ENCODE measurements at regions not wholly inside any gene's neighbourhood (a gene's known extent, or its start where the extent isn't known, plus 50 kb on each side); places are given as distances from the start of the nearest gene placed in this dataset.

DNA sequence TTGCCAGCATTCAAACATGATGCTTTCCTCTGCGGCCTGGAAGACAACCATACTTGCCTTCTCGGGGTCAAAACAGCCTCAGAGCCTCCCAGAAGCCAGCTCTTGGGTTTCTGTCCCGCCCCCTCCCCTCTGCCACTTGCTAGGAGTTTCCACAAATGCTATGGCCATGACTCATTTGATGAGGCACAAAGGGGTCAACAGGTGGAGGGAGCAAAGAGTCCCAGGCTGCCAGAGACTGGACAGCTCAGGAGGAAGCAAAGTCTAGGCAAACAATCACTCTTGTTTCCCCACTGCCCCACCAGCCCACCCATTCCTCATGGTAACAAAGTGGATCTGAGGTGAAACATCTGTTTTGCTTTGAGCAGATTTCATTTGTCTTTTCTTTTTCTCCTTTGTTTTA, 551.1 kb downstream of the TNS1 start:
- FAIRE-seq: no peak
- DNase-seq (ENCODE audit: low spot score): peak; percentile 73

DNA sequence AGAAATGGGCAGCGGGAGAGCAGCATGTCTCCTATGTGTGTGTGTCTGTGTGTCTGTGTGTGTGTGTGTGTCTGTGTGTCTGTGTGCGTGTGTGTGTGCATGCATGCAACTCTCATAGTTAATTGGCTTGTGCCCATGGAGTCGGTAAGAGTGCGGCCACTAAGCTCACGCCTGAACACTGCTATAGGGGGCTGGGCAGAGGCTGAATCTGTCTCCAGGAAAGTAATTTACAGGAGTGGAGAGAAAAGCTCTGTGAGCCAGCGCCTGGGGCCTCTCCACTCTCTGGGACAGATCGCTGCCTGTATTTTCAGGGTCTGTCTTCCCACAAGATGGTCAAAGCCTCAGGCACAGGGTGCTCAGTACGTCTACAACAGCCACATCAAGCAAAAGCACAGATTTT, 553.4 kb downstream of the TNS1 start:
- FAIRE-seq (peak; percentile 23), DNase-seq (ENCODE audit: low spot score) (no peak)

DNA sequence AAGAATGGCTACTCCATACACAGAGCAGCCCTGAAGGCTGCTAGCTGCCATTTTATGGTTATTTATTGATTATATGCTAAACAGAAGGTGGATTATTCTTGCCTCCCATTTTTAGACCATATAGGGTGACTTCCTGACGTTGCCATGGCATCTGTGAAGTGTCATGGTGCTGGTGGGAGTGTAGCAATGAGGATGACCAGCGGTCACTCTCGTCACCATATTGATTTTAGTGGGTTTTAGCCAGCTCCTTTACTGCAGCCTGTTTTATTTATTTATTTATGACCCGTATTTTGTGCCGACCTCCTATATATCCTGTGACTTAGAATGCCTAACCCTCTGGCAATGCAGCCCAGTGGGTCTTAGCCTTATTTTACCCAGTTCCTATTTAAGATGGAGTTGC, 553.9 kb downstream of the TNS1 start:
- FAIRE-seq (no peak), DNase-seq (ENCODE audit: low spot score) (no peak)

DNA sequence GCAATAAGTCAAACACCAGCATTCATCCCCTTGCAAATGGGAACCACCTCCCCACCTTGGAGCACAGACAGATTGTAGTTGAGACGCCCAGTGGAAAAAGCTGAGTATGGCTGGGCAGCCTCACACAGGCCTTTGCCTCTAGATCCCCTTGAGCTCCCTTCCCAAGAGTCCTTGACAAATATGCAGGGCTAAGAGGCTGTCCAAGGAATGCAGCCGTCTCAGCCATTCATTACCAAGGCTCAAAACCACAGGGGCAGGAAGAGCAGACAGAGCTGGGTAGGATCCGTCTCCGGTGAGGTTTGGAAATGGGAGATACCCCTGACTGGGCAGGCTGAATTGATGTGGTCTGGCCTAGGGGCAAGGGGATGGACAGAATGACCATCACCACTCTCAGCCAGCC, 557.1 kb downstream of the TNS1 start:
- DNase-seq (ENCODE audit: low spot score): no peak
- no peak for FAIRE-seq

DNA sequence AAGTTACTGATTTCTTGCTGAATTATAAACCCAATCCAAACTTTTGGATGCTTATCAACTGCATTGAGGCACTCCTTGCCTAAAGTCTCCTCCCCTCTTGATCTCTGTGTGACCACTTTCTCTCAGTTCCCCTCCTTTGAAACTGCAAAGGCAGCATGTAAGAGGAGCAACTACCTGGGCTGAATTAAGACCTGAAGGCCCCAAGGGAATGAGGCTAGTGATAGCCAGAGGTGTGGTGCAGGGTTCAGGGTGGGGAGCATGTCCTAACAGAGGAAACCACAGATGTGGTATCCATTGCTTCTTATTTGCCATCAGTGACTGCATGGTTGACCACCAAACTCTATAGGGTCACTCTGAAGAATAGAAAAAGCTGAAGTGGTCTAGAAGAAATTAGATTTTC, 557.9 kb downstream of the TNS1 start:
- FAIRE-seq (no peak), DNase-seq (ENCODE audit: low spot score) (no peak)

DNA sequence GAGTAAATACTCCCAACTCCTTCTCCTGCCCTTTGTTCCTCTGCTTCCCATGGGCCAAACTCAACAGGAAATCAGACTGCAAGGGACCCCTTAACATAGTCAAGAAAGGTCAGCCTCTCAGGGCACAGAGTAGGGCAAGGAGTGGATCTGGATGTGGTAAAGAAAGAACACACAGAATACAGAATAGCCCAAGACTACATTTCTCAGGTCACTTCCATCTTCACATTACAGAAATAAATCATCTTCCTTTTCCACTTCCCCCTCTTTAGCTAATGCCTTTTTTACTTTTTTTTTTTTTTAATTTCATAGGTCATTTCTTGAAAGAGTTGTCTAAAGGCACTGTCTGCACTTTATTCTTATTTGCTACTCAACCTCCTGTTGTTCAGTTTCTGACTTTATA, 558.3 kb downstream of the TNS1 start:
- no peak for DNase-seq (ENCODE audit: low spot score)
- no peak for FAIRE-seq

DNA sequence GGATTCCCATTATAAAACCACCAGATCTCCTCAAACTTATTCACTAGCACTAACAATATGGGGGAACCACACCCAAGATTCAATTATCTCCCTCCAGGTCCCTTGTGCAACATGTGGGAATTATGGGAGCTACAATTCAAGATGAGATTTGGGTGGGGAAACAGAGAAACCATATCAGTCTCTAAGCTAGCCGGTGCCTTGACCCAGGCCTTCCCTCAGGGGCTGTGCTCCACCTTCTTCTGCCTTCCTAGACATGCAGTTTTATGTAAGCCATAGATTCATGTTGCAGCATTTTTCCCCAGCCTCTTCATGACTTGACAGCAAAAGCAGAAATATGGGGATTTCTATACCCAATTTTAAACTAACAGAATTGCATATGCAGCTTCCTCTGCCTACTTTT, 559.2 kb downstream of the TNS1 start:
- DNase-seq (ENCODE audit: low spot score): no peak
- no peak for FAIRE-seq

DNA sequence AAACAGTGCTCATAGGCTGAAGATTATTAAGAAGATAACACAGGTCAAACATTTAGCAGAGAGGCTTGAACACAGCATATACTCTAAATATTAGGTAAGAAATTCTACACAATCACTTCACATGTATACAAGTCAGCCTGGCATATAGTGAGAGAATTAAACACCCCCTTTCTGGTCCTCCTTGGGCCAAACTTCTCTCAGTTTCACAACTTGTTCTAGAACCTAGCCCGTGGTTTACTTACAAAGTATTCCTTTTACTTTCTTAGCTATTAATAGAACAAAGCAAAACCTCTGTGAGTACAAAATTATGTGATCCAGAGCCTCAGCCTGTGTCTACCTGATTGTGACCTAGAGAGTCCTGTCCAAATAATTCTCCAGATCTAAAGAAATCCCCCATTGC, 562.8 kb downstream of the TNS1 start:
- FAIRE-seq (no peak), DNase-seq (ENCODE audit: low spot score) (no peak)

DNA sequence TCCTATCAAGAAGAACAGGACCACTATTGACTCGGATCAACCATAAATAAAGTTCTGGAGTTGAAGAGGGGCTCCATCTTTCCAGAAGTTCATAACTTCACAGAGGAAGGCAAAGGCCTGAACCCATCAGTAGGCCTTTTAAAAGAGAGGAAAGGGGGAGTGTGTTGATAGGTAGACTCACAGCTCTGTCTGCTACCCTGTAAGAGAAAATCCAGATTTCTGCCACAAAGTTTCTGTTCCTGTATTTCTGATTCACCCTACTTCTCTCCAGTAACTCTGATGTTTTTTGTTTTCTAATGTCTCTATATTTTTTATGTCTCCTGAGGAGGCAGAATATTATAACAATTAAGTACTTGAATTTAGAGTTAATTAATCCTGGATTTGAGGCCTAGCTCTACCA, 564.0 kb downstream of the TNS1 start:
- DNase-seq (ENCODE audit: low spot score) (no peak), FAIRE-seq (no peak)

DNA sequence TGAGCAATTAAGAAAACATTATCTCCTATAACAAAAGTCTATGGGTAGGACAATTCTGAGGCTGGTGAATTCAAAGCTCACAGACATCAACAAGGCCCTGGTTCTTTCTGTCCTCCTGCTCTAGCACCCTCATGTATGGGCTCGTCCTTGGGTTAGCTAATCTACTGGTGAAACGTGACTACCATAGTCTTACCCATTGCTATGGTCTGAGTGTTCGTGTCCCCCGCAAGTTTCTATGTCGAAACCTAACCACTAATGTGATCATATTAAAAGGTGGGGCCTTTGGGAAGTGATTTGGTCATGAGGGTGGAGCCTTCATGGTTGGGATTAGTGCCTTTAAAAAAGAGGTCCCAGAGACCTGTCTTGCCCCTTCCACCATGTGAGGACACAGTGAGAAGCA, 564.7 kb downstream of the TNS1 start:
- no peak for DNase-seq (ENCODE audit: low spot score)

DNA sequence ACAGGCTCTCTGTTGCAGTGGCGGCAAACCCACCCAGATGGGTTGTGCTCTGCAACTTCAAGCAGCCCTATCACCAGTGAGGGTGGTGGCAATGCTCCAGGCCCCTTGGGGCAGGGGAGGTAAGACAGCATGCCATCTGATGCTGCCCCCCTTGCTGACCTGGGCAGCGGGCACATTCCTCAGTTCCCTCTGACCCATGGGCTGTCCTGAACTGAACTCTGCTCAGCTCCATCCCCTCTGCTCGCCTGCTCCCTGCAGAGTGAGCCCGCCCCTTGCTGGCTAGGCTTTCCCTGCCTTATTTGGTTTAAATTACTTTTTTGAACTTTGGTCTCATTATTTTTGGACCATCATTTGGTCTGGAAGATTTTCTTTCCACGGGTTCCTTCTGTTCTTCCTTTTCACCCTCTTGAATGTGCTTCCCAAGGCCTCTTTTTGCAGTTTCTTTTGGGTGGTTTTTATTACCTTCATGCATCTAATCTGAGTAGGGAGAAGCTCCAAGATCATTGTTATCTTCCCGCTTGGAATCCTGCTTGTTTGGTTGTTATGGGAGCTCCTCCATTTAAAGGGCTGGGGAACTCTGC, 565.4 kb downstream of the TNS1 start:
- DNase-seq (ENCODE audit: low spot score): no peak
- no peak for FAIRE-seq

More for the DNA sequence above, 564.7 kb downstream of the TNS1 start:
- FAIRE-seq: no peak

DNA sequence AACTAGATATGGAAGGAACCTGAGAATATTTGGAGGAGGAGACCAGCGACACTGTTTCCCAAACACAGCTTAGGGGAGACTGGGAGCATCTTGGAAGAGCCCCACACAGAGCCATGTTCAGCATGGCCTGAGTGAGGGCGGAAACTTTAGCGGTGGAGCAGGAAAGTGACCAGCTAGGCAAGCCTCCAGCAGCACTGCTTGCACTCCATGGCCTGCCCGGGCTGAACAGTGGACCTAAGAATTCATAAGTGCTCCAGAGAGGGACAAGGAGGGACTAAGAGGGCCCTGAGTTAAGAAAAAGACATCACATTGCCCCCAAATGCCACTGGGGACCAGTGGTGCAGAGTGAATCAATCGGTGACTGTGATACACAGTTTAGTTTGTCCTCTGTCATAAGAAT, 566.4 kb downstream of the TNS1 start:
- FAIRE-seq: no peak
- DNase-seq (ENCODE audit: low spot score): no peak

DNA sequence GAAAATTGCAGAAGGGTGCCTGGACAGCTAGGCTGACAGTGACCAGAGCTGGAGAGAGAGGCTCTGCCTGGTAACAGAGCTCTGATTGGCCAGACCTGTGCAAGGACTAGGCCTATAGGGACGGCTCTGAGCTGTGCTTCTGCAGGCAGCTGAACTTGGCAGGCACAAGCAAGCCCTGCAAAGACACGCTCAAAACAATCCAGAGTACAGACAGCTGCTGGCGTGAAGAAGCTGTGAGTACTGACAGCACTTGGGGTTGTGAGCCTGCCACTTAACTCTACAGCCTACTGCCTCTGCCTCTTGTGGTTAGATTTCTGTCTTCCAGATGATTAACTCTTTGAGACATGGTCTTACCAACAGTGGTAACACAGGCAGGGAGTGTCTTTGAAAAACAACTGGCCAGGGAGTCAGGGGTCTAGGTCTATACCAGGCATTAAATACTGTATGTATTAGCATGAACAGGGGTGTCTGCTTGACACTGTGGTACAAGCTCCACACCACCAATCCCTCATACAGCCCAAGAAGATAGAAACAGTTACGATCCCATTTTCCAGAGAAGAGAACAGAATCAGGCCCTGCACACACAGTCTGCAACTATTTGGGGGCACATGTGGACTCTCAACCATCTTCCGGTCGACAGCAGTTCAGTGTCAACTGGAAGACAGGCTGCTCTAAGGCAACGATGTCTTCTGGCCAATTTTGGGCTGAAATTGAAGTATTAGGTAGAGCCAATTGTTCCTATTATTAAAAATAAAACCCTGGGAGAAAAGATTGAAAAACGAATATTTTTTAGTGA, 568.4 kb downstream of the TNS1 start:
- FAIRE-seq (no peak), DNase-seq (ENCODE audit: low spot score) (peak; percentile 93)

DNA sequence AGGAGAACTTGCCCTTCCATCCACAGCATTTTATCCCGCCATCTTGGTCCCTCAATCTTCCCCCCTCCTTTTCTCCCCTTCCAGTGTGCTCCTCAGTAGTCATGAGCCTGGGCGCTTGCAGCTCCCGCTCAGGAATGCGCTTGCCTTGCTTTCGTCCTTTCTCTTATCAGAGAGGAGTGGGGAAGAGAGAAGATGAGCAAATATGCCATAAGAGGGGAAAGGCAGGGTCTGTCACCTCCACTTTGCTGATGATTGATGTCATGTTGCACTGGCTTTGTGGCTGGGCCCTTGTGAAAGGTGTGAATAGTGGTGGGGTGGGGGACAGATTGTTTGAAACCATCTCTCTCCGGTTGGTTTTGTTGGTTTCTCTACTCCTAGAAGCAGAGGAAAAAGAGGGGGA, 569.3 kb downstream of the TNS1 start:
- DNase-seq (ENCODE audit: low spot score) (no peak), FAIRE-seq (no peak)

DNA sequence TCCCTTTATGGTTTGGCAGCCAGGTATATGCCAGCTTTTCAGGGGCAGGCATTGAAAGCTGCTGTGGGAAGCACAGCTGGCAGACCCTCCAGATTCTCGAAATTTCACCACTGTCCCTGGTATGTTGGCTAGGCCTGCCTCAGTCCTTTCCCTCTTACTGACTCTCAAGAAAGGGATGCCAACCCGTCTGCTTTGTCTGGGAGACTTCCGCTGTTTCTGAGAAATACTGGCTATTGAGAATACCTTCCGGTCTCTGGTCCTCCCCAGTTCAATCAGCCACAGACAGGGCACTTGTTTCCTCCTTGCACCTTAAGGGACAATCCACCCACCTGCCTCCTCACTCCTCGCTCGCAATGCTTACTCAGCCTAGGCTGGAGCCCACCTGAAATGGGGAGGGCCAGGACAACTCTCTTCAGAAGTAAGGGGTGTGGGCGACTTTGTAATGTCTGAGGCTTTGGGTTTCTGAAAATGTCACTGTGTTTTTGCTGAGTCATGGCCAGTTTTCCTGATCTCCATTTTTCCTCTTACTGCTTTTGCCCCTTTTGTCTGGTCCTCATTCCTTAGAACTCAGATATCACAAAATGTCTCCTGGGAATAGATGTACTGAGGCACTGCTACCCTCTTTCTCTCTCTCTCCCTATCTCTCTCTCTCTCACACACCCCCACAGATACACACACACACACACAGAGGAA, 571.1 kb downstream of the TNS1 start:
- FAIRE-seq: no peak
- DNase-seq (ENCODE audit: low spot score): no peak

DNA sequence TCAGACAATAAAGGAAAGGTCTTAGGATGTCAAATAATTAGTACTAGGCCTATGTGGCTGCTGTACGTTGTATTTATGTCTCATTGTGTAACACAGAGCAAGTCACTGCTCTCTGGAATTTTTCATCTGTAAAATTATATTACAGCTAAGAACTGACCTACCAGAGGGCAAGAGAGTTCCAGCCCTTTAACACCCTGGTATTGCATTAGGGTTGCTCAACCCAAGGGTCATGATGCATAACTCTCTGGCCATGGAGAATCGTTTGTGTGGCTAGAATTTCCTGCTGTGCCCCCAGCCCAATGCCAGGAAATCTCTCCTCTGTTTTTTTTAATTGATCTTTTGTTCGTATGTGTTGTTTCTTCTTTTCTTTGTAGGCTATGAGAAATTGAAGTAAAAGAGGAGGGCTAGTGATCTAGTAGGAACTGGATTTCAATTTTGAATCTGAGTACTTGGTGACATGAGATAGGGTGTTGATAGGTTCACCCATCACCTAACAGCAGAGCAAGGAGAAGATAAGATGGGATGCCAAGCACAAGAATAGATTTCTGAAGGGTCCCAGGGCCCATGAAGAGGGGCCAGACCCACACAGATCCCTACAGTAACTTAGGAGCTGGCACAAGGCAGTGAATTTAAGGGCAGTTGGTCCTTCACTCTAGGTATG, 571.2 kb upstream of the TNP1 start:
- FAIRE-seq (no peak), DNase-seq (ENCODE audit: low spot score) (no peak)

DNA sequence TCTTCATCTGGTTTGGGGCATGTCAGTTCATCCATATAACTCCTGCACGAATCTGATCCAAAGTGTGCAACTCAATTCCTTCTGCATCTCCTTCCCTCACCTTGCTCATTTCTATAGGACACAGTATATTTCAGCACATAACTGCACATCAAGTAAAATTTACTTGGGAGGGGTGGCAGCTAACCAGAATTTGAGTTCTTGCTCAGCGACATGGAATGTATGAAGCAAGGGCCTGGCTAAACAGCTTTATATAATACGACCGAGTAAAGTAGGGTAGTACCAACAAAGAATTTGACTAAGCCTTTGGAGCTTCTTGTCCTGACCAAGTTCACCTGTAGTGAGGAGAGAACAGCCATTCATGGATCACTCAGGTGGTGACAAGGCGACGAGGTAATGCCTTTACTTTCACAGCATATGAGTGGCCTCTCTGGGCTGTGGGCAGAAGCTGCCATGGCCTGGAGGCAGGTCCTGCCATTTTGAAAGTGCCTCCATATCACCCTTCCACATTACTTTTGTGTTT, 570.2 kb upstream of the TNP1 start:
- no peak for DNase-seq (ENCODE audit: low spot score)
- FAIRE-seq: no peak

DNA sequence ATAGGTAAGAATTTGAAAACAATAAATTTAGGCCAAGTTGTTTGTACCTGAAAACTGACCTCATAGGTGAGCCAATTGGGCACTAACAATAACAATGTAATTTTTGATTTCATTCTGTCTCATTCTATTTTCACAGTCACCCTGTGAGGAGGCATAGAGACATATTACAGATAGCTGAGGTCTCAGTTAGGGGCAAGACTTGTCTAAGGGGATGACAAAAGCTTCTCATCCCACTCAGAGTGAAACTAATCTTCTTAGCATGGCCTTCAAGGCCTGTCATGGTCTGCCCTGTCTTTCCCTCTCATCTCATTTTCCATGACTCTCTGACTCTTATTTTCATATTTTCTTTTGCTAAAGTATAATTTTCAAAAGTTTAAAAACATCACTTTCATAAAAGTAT, 562.0 kb upstream of the TNP1 start:
- no peak for FAIRE-seq
- DNase-seq (ENCODE audit: low spot score): no peak

DNA sequence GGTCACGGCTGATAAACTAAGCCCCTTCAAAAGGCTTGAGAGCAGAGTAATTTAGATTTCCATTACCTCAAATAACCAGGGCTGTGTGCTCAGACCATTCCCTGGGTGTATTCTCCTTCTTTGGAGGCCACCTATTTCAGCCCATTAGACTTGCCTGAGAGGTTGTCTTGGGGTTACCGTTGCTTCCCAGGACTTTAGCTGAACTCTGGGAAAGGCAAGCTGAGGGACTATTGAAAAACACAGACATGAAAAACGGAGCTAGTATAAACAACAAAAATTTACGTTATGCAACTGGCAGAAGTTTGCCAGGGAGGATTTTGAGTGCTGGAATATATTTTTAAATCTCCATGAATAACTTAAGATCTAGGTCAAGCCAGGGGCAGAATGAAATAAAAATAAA, 561.0 kb upstream of the TNP1 start:
- DNase-seq (ENCODE audit: low spot score): no peak
- no peak for FAIRE-seq

DNA sequence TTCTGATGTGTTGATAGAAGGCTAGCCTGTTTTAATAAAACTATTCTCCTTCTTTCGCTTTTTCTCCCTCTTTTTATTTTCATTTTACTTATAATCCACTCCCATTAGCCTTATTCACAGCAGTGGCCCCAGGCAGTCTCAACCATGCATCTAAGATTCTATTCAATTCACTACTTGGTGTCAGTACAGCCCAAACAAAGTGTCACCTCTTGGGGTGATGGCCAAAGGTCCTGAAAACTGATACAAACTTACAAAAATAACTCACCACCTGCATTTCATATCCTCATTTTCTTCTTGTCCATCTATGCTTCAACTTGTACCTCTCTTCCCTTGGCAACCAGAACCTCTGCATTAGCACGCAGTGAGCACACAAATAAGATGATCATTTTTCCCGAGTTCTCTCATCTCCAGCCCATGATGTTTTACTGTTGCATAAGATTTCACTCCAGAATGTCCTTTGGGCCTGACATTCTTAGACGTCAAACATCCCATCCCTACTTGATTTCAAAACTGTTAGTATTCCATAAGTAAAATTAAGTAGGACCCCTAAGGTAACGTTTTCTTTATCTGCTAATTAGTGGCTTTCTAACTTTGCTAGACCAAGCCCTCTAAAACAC, 559.3 kb upstream of the TNP1 start:
- DNase-seq (ENCODE audit: low spot score): no peak
- no peak for FAIRE-seq

DNA sequence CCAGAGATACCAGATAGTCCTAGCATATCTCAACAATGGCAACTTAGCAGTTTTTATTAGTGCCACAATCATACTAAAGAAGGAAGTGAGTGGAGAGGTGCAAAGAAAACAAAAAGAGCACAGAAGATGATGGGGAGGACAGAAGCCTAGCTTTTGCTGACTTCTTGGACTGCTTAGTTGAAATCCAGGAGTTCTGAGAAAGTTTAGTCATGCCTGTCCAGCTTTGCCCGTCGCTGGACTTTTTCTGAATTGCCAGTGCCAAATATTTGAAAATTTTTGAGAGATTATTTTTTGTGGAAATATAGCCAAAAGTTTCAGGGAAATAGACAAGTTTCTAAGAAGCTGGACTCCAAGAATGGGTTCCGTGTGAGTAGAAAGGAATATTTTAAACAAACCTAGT, 558.7 kb upstream of the TNP1 start:
- no peak for DNase-seq (ENCODE audit: low spot score)
- no peak for FAIRE-seq

DNA sequence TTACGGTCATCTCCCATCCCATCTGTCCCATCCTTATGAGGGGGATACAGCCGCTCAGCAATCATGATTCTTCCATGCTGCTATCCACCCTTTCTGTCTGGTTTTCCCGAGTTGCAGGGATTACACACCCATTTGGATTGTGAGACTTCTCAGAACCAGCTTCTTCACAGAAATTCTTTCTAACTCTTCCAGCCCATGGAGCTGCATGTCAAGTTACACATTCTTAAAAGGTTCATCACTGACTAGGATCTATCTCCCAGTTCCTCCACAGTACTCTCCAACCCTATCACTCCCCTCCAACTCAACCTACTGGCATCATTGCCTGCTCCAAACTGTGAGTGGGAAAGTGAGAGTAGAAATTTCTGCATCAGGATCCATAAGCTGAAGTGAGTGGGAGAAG, 558.2 kb upstream of the TNP1 start:
- DNase-seq (ENCODE audit: low spot score) (no peak), FAIRE-seq (no peak)
